ENCODE measurements at regions not wholly inside any gene's neighbourhood (a gene's known extent, or its start where the extent isn't known, plus 50 kb on each side); places are given as distances from the start of the nearest gene placed in this dataset.
A peak's percentile ranks its signal among the peaks of the same experiment; 100 is the strongest.
"Not testable (repeated sequence)": the region's sequence is repeated elsewhere in the genome, so short reads cannot be mapped to it uniquely, and the experiment has no call there.

- FAIRE-seq; DNase-seq (ENCODE audit: low spot score): not testable (repeated sequence)
Observed at GRCh38 chr12:9450127-9450567, 157.6 kb downstream of the KLRB1 start.

GRCh38 chr12:9449657-9450126, 158.0 kb downstream of the KLRB1 start:
- not testable (repeated sequence) for DNase-seq (ENCODE audit: low spot score); FAIRE-seq

GRCh38 chr12:9449181-9449580, 158.5 kb downstream of the KLRB1 start:
- no peak for FAIRE-seq
- no peak for DNase-seq (ENCODE audit: low spot score)

GRCh38 chr12:9448648-9449047, 159.1 kb downstream of the KLRB1 start:
- DNase-seq (ENCODE audit: low spot score); FAIRE-seq: not testable (repeated sequence)

- DNase-seq (ENCODE audit: low spot score), result peak; percentile 67
- not testable (repeated sequence) for FAIRE-seq
Observed at GRCh38 chr12:9447791-9448614, 159.7 kb downstream of the KLRB1 start.

- not testable (repeated sequence) for DNase-seq (ENCODE audit: low spot score)
Observed at GRCh38 chr12:9446883-9447761, 160.6 kb downstream of the KLRB1 start.

GRCh38 chr12:9440428-9440827, 167.3 kb downstream of the KLRB1 start:
- not testable (repeated sequence) for DNase-seq (ENCODE audit: low spot score); FAIRE-seq

More at GRCh38 chr12:9446883-9447761, 160.6 kb downstream of the KLRB1 start:
- not testable (repeated sequence) for FAIRE-seq

GRCh38 chr12:9435682-9436081, 172.0 kb downstream of the KLRB1 start:
- not testable (repeated sequence) for FAIRE-seq; DNase-seq (ENCODE audit: low spot score)

GRCh38 chr12:9430385-9430784, 177.3 kb downstream of the KLRB1 start:
- not testable (repeated sequence) for FAIRE-seq

GRCh38 chr12:9428856-9429255, 178.9 kb downstream of the KLRB1 start:
- not testable (repeated sequence) for DNase-seq (ENCODE audit: low spot score); FAIRE-seq

More at GRCh38 chr12:9430385-9430784, 177.3 kb downstream of the KLRB1 start:
- DNase-seq (ENCODE audit: low spot score), result not testable (repeated sequence)

GRCh38 chr12:9425429-9425828, 182.3 kb downstream of the KLRB1 start:
- not testable (repeated sequence) for FAIRE-seq

GRCh38 chr12:9424175-9424740, 183.5 kb downstream of the KLRB1 start:
- FAIRE-seq, result not testable (repeated sequence)

More at GRCh38 chr12:9425429-9425828, 182.3 kb downstream of the KLRB1 start:
- not testable (repeated sequence) for DNase-seq (ENCODE audit: low spot score)

GRCh38 chr12:9422689-9423088, 185.0 kb downstream of the KLRB1 start:
- not testable (repeated sequence) for FAIRE-seq; DNase-seq (ENCODE audit: low spot score)

More at GRCh38 chr12:9424175-9424740, 183.5 kb downstream of the KLRB1 start:
- not testable (repeated sequence) for DNase-seq (ENCODE audit: low spot score)

GRCh38 chr12:9421520-9422086, 186.1 kb downstream of the KLRB1 start:
- DNase-seq (ENCODE audit: low spot score); FAIRE-seq: not testable (repeated sequence)

- not testable (repeated sequence) for FAIRE-seq; DNase-seq (ENCODE audit: low spot score)
Observed at GRCh38 chr12:9420817-9421519, 186.7 kb downstream of the KLRB1 start.

- not testable (repeated sequence) for FAIRE-seq; DNase-seq (ENCODE audit: low spot score)
Observed at GRCh38 chr12:9418669-9419041, 189.1 kb downstream of the KLRB1 start.

GRCh38 chr12:9417947-9418668, 189.6 kb downstream of the KLRB1 start:
- not testable (repeated sequence) for DNase-seq (ENCODE audit: low spot score)

GRCh38 chr12:9417341-9417740, 190.4 kb downstream of the KLRB1 start:
- DNase-seq (ENCODE audit: low spot score); FAIRE-seq: not testable (repeated sequence)

More at GRCh38 chr12:9417947-9418668, 189.6 kb downstream of the KLRB1 start:
- FAIRE-seq, result not testable (repeated sequence)

- not testable (repeated sequence) for FAIRE-seq; DNase-seq (ENCODE audit: low spot score)
Observed at GRCh38 chr12:9416346-9416745, 191.4 kb downstream of the KLRB1 start.

All from RCC 7860 (cell line).